GM12892 (cell line): ENCODE measurements at regions not wholly inside any gene's neighbourhood (a gene's known extent, or its start where the extent isn't known, plus 50 kb on each side); places are given as distances from the start of the nearest gene placed in this dataset.
"Not testable (repeated sequence)": the region's sequence is repeated elsewhere in the genome, so short reads cannot be mapped to it uniquely, and the experiment has no call there.

ENCODE experiments used
- DNase-seq: peaks from one replicate; pipeline ENCODE4 v3.0.0; 2011; ENCODE audit not compliant: insufficient read length
- FAIRE-seq: peaks from 2 replicates; lab custom pipeline; 2011; peaks lifted over from hg19 to GRCh38; lab: Jason Lieb, UNC
- POLR2A ChIP-seq: IDR thresholded peaks from 2 replicates; pipeline ENCODE4 v1.6.1; 2011; ENCODE audit warnings: low read depth, low read length, control low read depth
- POLR2AphosphoS5 ChIP-seq: IDR thresholded peaks from 2 replicates; pipeline ENCODE4 v1.6.1; 2011; ENCODE audit warnings: low read depth, low read length, control low read depth
- TAF1 ChIP-seq: IDR thresholded peaks from 2 replicates; pipeline ENCODE4 v1.6.1; 2011; ENCODE audit warnings: low read depth, mild to moderate bottlenecking, control low read depth, low read length, borderline replicate concordance

DNA sequence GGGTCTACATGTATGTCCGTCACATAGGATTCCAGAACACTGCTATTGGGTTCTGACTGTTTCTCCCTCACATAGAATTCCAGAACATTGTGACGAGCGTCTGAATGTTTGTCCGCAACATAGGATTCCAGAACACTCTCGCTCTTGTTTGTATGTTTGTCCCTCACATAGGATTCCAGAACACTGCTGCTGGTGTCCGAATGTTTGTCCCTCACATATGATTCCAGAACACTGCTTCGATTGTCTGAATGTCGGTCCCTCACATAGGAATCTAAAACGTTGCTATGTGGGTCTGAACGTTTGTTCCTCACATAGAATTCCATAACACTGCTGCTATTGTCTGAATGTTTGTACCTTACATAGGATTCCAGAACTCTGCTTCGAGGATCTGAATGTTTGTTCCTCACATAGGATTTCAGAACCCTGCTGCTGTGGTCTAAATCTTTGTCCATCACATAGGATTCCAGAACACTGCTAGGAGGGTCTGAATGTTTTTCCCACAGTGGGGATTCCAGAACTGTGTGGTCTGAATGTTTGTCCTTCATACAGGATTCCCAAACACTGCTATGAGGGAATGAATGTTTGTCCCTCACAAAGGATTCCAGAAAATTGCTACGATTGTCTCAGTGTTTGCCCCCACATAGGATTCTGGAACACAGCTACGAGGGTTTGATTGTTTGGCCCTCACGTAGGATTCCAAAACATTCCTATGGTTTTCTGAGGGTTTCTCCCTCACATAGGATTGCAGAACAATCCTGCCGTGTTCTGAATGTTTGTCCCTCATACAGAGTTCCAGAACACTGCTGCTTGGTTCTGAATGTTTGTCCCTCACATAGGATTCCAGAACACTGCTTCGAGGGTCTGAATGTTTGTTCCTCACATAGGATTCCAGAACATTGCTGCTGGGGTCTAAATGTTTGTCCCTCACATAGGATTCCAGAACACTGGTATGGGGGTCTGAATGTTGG, 220.5 kb downstream of the FOXD4L6 start:
- no peak for TF ChIP-seq POLR2A
- TF ChIP-seq TAF1: no peak
- TF ChIP-seq POLR2AphosphoS5: no peak
- DNase-seq (no peak), FAIRE-seq (no peak)

GRCh38 chr9:40906879-40907278, 221.6 kb downstream of the FOXD4L6 start:
- not testable (repeated sequence) for DNase-seq, FAIRE-seq

- not testable (repeated sequence) for DNase-seq, FAIRE-seq
Observed at GRCh38 chr9:40892315-40892714, 236.2 kb downstream of the FOXD4L6 start.

DNA sequence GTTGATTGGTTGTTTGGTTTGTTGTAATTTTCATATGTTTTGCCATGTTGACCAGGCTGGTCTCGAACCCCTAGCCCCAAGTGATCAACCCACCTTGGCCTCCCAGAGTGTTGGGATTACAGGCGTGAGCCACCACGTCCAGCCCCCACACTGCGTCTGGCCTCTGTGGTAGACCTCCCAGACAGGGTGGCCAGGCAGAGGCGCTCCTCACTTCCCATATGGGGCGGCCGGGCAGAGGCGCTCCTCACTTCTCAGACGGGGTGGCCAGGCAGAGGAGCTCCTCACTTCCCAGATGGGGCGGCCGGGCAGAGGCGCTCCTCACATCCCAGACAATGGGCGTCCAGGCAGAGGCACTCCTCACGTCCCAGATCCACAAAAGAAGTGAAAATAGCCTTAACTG, 242.6 kb downstream of the FOXD4L6 start:
- not testable (repeated sequence) for FAIRE-seq, DNase-seq

GRCh38 chr9:40884902-40885490, 243.5 kb downstream of the FOXD4L6 start:
- FAIRE-seq, DNase-seq: not testable (repeated sequence)

- no peak for TF ChIP-seq POLR2AphosphoS5
- no peak for TF ChIP-seq TAF1
- TF ChIP-seq POLR2A: no peak; the same call in 1 of the 2 replicates
- DNase-seq (no peak), FAIRE-seq (no peak)
Observed at GRCh38 chr9:40884072-40884901, 244.2 kb downstream of the FOXD4L6 start.

DNA sequence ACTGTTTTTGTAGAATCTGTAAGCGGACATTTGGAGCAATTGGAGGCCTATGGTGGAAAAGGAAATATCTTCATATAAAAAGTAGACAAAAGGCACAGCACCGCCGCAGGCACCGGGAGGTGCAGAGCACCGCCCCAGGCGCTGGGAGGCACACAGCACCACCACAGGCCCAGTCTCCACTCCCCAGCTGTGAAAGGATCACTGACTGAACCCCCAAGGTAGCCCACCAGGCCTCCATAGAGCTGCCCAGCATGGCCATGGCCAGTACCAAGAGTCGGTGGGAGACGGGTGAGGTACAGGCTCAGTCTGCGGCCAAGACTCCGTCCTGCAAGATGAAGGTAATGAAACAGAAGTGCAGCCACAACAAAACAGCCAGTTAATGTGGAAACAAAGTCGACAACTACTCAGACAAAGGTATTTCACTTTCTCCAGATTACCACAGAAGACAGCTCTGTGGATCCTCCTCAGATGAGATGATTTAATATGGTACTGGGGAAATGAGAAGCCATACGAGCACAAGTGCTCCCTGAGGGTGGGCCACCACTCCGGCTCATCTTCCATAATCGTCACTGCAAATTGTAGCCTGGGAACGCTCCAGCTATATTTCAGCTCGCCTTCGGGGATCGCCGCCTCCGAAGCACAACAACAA, 244.9 kb downstream of the FOXD4L6 start:
- FAIRE-seq, DNase-seq: not testable (repeated sequence)

GRCh38 chr9:40873753-40874295, 254.7 kb downstream of the FOXD4L6 start:
- DNase-seq, FAIRE-seq: not testable (repeated sequence)

DNA sequence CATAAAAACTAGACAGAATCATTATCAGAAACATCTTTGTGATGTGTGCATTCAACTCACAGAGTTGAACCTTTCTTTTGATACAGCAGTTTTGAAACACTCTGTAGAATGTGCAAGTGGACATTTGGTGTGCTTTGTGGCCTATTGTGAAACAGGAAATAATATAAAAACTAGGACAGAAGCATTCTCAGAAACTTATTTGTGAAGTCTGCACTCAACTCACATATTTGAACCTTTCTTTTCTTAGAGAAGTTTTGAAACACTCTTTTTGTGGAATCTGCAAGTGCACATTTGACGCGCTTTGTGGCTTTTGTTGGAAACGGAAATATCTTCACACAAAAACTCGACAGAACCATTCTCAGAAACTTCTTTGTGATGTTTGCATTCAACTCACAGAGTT, 260.0 kb downstream of the FOXD4L6 start:
- FAIRE-seq, DNase-seq: not testable (repeated sequence)
